WTC11 (cell line): ENCODE measurements at regions not wholly inside any gene's neighbourhood (a gene's known extent, or its start where the extent isn't known, plus 50 kb on each side); places are given as distances from the start of the nearest gene placed in this dataset.

Experiments used
- ATAC-seq: fragments of 200-7000 bp; cut with Tn5 transposase; 2 replicates; pipeline ENCODE4 v1.10.0; 2021; ENCODE audit warnings: mild to moderate bottlenecking, moderate library complexity
- CTCF ChIA-PET: fragments of 300-600 bp; sonication (Branson Sonifier 250); formaldehyde crosslinking; loops from one replicate; lab custom pipeline; 2021; ENCODE audit warnings: antibody characterized with exemption; lab: Charles Lee
- POLR2A ChIA-PET: fragments of 350-600 bp; sonication (Branson Sonifier 250); formaldehyde crosslinking; loops from one replicate; lab custom pipeline; 2021; ENCODE audit warnings: antibody characterized with exemption; lab: Charles Lee
- DNase-seq: peaks from one replicate; pipeline ENCODE4 v3.0.0; 2021; ENCODE audit warnings: low spot score
- H3K27ac Mint-ChIP-seq: 2 replicates; pipeline ENCODE4 v1.8.0; 2021; ENCODE audit warnings: mixed read lengths
- H3K27me3 Mint-ChIP-seq: 2 replicates; pipeline ENCODE4 v1.8.0; 2021; ENCODE audit warnings: low read depth, mild to moderate bottlenecking, moderate library complexity, mixed read lengths
- H3K36me3 Mint-ChIP-seq: 2 replicates; pipeline ENCODE4 v1.8.0; 2021; ENCODE audit warnings: mixed read lengths
- H3K4me1 Mint-ChIP-seq: 2 replicates; pipeline ENCODE4 v1.8.0; 2022; ENCODE audit warnings: mixed read lengths
- H3K4me3 Mint-ChIP-seq: 2 replicates; pipeline ENCODE4 v1.8.0; 2021; ENCODE audit warnings: mild to moderate bottlenecking, moderate library complexity, mixed read lengths
- H3K9me3 Mint-ChIP-seq: 2 replicates; pipeline ENCODE4 v1.8.0; 2021; ENCODE audit warnings: mixed read lengths
- AFF4 ChIP-seq: sonication (generic); formaldehyde crosslinking; IDR thresholded peaks from 2 replicates; pipeline ENCODE4 v1.8.1; 2023; ENCODE audit warnings: mild to moderate bottlenecking, missing genetic modification reagents, borderline replicate concordance
- ATF2 ChIP-seq: sonication (generic); formaldehyde crosslinking; IDR thresholded peaks from 2 replicates; pipeline ENCODE4 v1.8.1; 2022; ENCODE audit warnings: low read depth, missing genetic modification reagents, borderline replicate concordance
- CBFB ChIP-seq: sonication (generic); formaldehyde crosslinking; IDR thresholded peaks from 2 replicates; pipeline ENCODE4 v1.8.1; 2022; ENCODE audit warnings: mild to moderate bottlenecking, low read depth, missing genetic modification reagents
- CTCF ChIP-seq: fragments of 200-600 bp; IDR thresholded peaks from 2 replicates; pipeline ENCODE4 v1.8.0; 2022; ENCODE audit warnings: antibody characterized with exemption
- E2F1 ChIP-seq: sonication (generic); formaldehyde crosslinking; IDR thresholded peaks from 2 replicates; pipeline ENCODE4 v1.8.0; 2022; ENCODE audit warnings: mild to moderate bottlenecking, missing genetic modification reagents
- E2F4 ChIP-seq: sonication (generic); formaldehyde crosslinking; IDR thresholded peaks from 2 replicates; pipeline ENCODE4 v1.8.1; 2022; ENCODE audit warnings: low read depth, mild to moderate bottlenecking, moderate library complexity, missing genetic modification reagents, borderline replicate concordance
- FOXK1 ChIP-seq: sonication (generic); formaldehyde crosslinking; IDR thresholded peaks from 2 replicates; pipeline ENCODE4 v1.8.0; 2022; ENCODE audit warnings: mild to moderate bottlenecking, moderate library complexity, missing genetic modification reagents
- FOXP1 ChIP-seq: sonication (generic); formaldehyde crosslinking; IDR thresholded peaks from 2 replicates; pipeline ENCODE4 v1.8.0; 2022; ENCODE audit warnings: missing genetic modification reagents, mild to moderate bottlenecking, moderate library complexity, borderline replicate concordance
- FOXP4 ChIP-seq: sonication (generic); formaldehyde crosslinking; IDR thresholded peaks from 2 replicates; pipeline ENCODE4 v1.8.0; 2022; ENCODE audit warnings: mild to moderate bottlenecking, missing genetic modification reagents
- GTF2I ChIP-seq: fragments of 250-450 bp; sonication (Bioruptor Pico); conservative IDR thresholded peaks from 2 replicates; pipeline ENCODE4 v1.4.0; 2021; ENCODE audit warnings: mild to moderate bottlenecking
- MLX ChIP-seq: sonication (generic); formaldehyde crosslinking; IDR thresholded peaks from 2 replicates; pipeline ENCODE4 v1.8.1; 2023; ENCODE audit warnings: mild to moderate bottlenecking, missing genetic modification reagents, moderate library complexity
- MXD4 ChIP-seq: fragments of 250-450 bp; sonication (Bioruptor Pico); IDR thresholded peaks from 2 replicates; pipeline ENCODE4 v1.8.0; 2021; ENCODE audit warnings: mild to moderate bottlenecking, moderate library complexity, borderline replicate concordance
- NFE2L1 ChIP-seq: sonication (generic); formaldehyde crosslinking; IDR thresholded peaks from 2 replicates; pipeline ENCODE4 v1.8.1; 2023; ENCODE audit warnings: missing genetic modification reagents
- NFYB ChIP-seq: sonication (generic); formaldehyde crosslinking; conservative IDR thresholded peaks from 2 replicates; pipeline ENCODE4 v1.8.0; 2022; ENCODE audit warnings: low read depth, missing genetic modification reagents
- RORB ChIP-seq: fragments of 250-450 bp; sonication (Bioruptor Pico); IDR thresholded peaks from 2 replicates; pipeline ENCODE4 v1.9.0; 2021; ENCODE audit warnings: mild to moderate bottlenecking
- SMAD3 ChIP-seq: sonication (generic); formaldehyde crosslinking; IDR thresholded peaks from 2 replicates; pipeline ENCODE4 v1.8.0; 2022; ENCODE audit warnings: missing genetic modification reagents, mild to moderate bottlenecking, borderline replicate concordance
- SP1 ChIP-seq: sonication (generic); formaldehyde crosslinking; conservative IDR thresholded peaks from 2 replicates; pipeline ENCODE4 v1.8.1; 2022; ENCODE audit warnings: missing genetic modification reagents
- ZMAT4 ChIP-seq: fragments of 250-450 bp; sonication (Bioruptor Pico); IDR thresholded peaks from 2 replicates; pipeline ENCODE4 v1.9.0; 2021; ENCODE audit warnings: mild to moderate bottlenecking
- ZNF138 ChIP-seq: sonication (generic); formaldehyde crosslinking; conservative IDR thresholded peaks from 2 replicates; pipeline ENCODE4 v1.8.1; 2022; ENCODE audit warnings: mild to moderate bottlenecking, moderate library complexity, missing genetic modification reagents
- ZNF423 ChIP-seq: fragments of 250-450 bp; sonication (Bioruptor Pico); IDR thresholded peaks from 2 replicates; pipeline ENCODE4 v2.1.2; 2022; ENCODE audit warnings: mild to moderate bottlenecking, moderate library complexity

- ATAC-seq, result no peak
Measured at GRCh38 chr11:8744423-8744822, 61.8 kb downstream of the RPL27A start.

More at GRCh38 chr11:8744423-8744822, 61.8 kb downstream of the RPL27A start:
- Mint-ChIP-seq H3K27me3 (no peaks in the 10 kb centered on the region), H3K4me3 (no peak overlapping the region), H3K36me3 (no peaks in the 10 kb centered on the region), H3K27ac (no peak overlapping the region), H3K9me3 (no peaks in the 10 kb centered on the region), H3K4me1 (peaks cover 16% of the 10 kb centered on the region)
- ChIA-PET POLR2A (no interaction called here), CTCF (interaction anchor here (1.2 to 1.9 kb wide), 2 partner anchors 15 to 22 kb away, joined by 3 to 5 read pairs; no protein-coding TSS in a partner anchor)
- no peak for DNase-seq
- TF ChIP-seq SP1 (CRISPR knock-in tag), result no peak
- TF ChIP-seq NFE2L1 (CRISPR knock-in tag), result no peak
- TF ChIP-seq E2F4 (CRISPR knock-in tag), result no peak
- no peak for TF ChIP-seq SMAD3 (CRISPR knock-in tag)
- TF ChIP-seq E2F1 (CRISPR knock-in tag), result no peak
- no peak for TF ChIP-seq MLX
- no peak for TF ChIP-seq CBFB (CRISPR knock-in tag)
- no peak for TF ChIP-seq ZMAT4 (CRISPR knock-in tag)
- TF ChIP-seq ZNF138 (CRISPR knock-in tag), result no peak
- no peak for TF ChIP-seq RORB (CRISPR knock-in tag)
- TF ChIP-seq FOXP1, result no peak
- TF ChIP-seq MXD4 (CRISPR knock-in tag), result no peak
- TF ChIP-seq FOXK1 (CRISPR knock-in tag), result no peak
- TF ChIP-seq FOXP4 (CRISPR knock-in tag), result no peak
- TF ChIP-seq ATF2 (CRISPR knock-in tag), result no peak
- no peak for TF ChIP-seq ZNF423 (CRISPR knock-in tag)
- TF ChIP-seq CTCF, result no peak
- no peak for TF ChIP-seq GTF2I (CRISPR knock-in tag)
- TF ChIP-seq AFF4 (CRISPR knock-in tag), result no peak
- no peak for TF ChIP-seq NFYB (CRISPR knock-in tag)
